ENCODE measurements at regions not wholly inside any gene's neighbourhood (a gene's known extent, or its start where the extent isn't known, plus 50 kb on each side); places are given as distances from the start of the nearest gene placed in this dataset.
"Not testable (repeated sequence)": the region's sequence is repeated elsewhere in the genome, so short reads cannot be mapped to it uniquely, and the experiment has no call there.

- H3K4me1 Mint-ChIP-seq: no peaks in the 10 kb centered on the region
- no peak overlapping the region for H3K27ac Mint-ChIP-seq
- DNase-seq (no peak), ATAC-seq (no peak)
- no peaks in the 10 kb centered on the region for H3K9me3 ChIP-seq (ENCODE audit: control insufficient read depth, low read length, poor library complexity, severe bottlenecking)
- H3K4me3 Mint-ChIP-seq: no peak overlapping the region
- no peaks in the 10 kb centered on the region for H3K36me3 Mint-ChIP-seq (ENCODE audit: low read depth)
- H3K27me3 Mint-ChIP-seq: no peaks in the 10 kb centered on the region
These were observed 558.3 kb upstream of the GRIA3 start for GRCh38 chrX:122625821-122626220.

GRCh38 chrX:122626871-122627270 is 557.2 kb upstream of the GRIA3 start:
- H3K27me3 Mint-ChIP-seq: no peaks in the 10 kb centered on the region
- no peaks in the 10 kb centered on the region for H3K9me3 ChIP-seq (ENCODE audit: control insufficient read depth, low read length, poor library complexity, severe bottlenecking)
- no peaks in the 10 kb centered on the region for H3K36me3 Mint-ChIP-seq (ENCODE audit: low read depth)
- DNase-seq: no peak
- H3K27ac Mint-ChIP-seq: no peak overlapping the region
- H3K4me3 Mint-ChIP-seq: no peak overlapping the region
- no peak for ATAC-seq
- H3K4me1 Mint-ChIP-seq: no peaks in the 10 kb centered on the region

- Mint-ChIP-seq H3K4me3 (no peak overlapping the region), H3K27ac (no peak overlapping the region), H3K36me3 (ENCODE audit: low read depth) (no peaks in the 10 kb centered on the region), H3K27me3 (no peaks in the 10 kb centered on the region), H3K4me1 (no peaks in the 10 kb centered on the region)
- H3K9me3 ChIP-seq (ENCODE audit: control insufficient read depth, low read length, poor library complexity, severe bottlenecking): no peaks in the 10 kb centered on the region
- no peak for DNase-seq
- ATAC-seq: no peak
These were observed 542.9 kb upstream of the GRIA3 start for GRCh38 chrX:122641136-122641535.

- no peak for DNase-seq
- no peaks in the 10 kb centered on the region for H3K9me3 ChIP-seq (ENCODE audit: control insufficient read depth, low read length, poor library complexity, severe bottlenecking)
- Mint-ChIP-seq H3K4me1 (no peaks in the 10 kb centered on the region), H3K36me3 (ENCODE audit: low read depth) (no peaks in the 10 kb centered on the region), H3K27ac (no peak overlapping the region), H3K4me3 (no peak overlapping the region), H3K27me3 (no peaks in the 10 kb centered on the region)
- no peak for ATAC-seq
These were observed 542.3 kb upstream of the GRIA3 start for GRCh38 chrX:122641826-122642225.

- not testable (repeated sequence) for ATAC-seq; H3K4me1 Mint-ChIP-seq; H3K9me3 ChIP-seq (ENCODE audit: control insufficient read depth, low read length, poor library complexity, severe bottlenecking); H3K27me3 Mint-ChIP-seq; DNase-seq; H3K36me3 Mint-ChIP-seq (ENCODE audit: low read depth); H3K27ac Mint-ChIP-seq; H3K4me3 Mint-ChIP-seq
These were observed 528.8 kb upstream of the GRIA3 start for GRCh38 chrX:122655256-122655655.

- Mint-ChIP-seq H3K27ac (no peak overlapping the region), H3K27me3 (no peaks in the 10 kb centered on the region), H3K36me3 (ENCODE audit: low read depth) (no peaks in the 10 kb centered on the region), H3K4me1 (no peaks in the 10 kb centered on the region), H3K4me3 (no peak overlapping the region)
- no peaks in the 10 kb centered on the region for H3K9me3 ChIP-seq (ENCODE audit: control insufficient read depth, low read length, poor library complexity, severe bottlenecking)
- DNase-seq: no peak
- no peak for ATAC-seq
These were observed 517.5 kb upstream of the GRIA3 start for GRCh38 chrX:122666601-122667000.

- H3K36me3 Mint-ChIP-seq (ENCODE audit: low read depth): no peaks in the 10 kb centered on the region
- DNase-seq: no peak
- H3K27ac Mint-ChIP-seq: no peak overlapping the region
- no peaks in the 10 kb centered on the region for H3K9me3 ChIP-seq (ENCODE audit: control insufficient read depth, low read length, poor library complexity, severe bottlenecking)
- no peak for ATAC-seq
- H3K4me1 Mint-ChIP-seq: no peaks in the 10 kb centered on the region
- no peak overlapping the region for H3K4me3 Mint-ChIP-seq
- H3K27me3 Mint-ChIP-seq: no peaks in the 10 kb centered on the region
These were observed 516.4 kb upstream of the GRIA3 start for GRCh38 chrX:122667667-122668066.

GRCh38 chrX:122703762-122704161 is 480.3 kb upstream of the GRIA3 start:
- Mint-ChIP-seq H3K27ac (no peak overlapping the region), H3K4me1 (no peaks in the 10 kb centered on the region), H3K36me3 (ENCODE audit: low read depth) (no peaks in the 10 kb centered on the region), H3K27me3 (no peaks in the 10 kb centered on the region), H3K4me3 (no peak overlapping the region)
- no peak for ATAC-seq
- DNase-seq: no peak
- no peaks in the 10 kb centered on the region for H3K9me3 ChIP-seq (ENCODE audit: control insufficient read depth, low read length, poor library complexity, severe bottlenecking)

GRCh38 chrX:122739770-122740169 is 444.3 kb upstream of the GRIA3 start:
- Mint-ChIP-seq H3K27ac (no peak overlapping the region), H3K4me1 (no peaks in the 10 kb centered on the region), H3K27me3 (no peaks in the 10 kb centered on the region), H3K36me3 (ENCODE audit: low read depth) (no peaks in the 10 kb centered on the region), H3K4me3 (no peak overlapping the region)
- ATAC-seq: no peak
- DNase-seq: no peak
- no peaks in the 10 kb centered on the region for H3K9me3 ChIP-seq (ENCODE audit: control insufficient read depth, low read length, poor library complexity, severe bottlenecking)

- no peak for ATAC-seq
- H3K4me1 Mint-ChIP-seq: no peaks in the 10 kb centered on the region
- no peak overlapping the region for H3K4me3 Mint-ChIP-seq
- no peak for DNase-seq
- no peaks in the 10 kb centered on the region for H3K9me3 ChIP-seq (ENCODE audit: control insufficient read depth, low read length, poor library complexity, severe bottlenecking)
- H3K36me3 Mint-ChIP-seq (ENCODE audit: low read depth): no peaks in the 10 kb centered on the region
- H3K27ac Mint-ChIP-seq: no peak overlapping the region
- no peaks in the 10 kb centered on the region for H3K27me3 Mint-ChIP-seq
These were observed 413.5 kb upstream of the GRIA3 start for GRCh38 chrX:122770581-122770980.

GRCh38 chrX:122771933-122772332 is 412.1 kb upstream of the GRIA3 start:
- H3K9me3 ChIP-seq (ENCODE audit: control insufficient read depth, low read length, poor library complexity, severe bottlenecking): no peaks in the 10 kb centered on the region
- Mint-ChIP-seq H3K27ac (no peak overlapping the region), H3K36me3 (ENCODE audit: low read depth) (no peaks in the 10 kb centered on the region), H3K4me3 (no peak overlapping the region), H3K27me3 (no peaks in the 10 kb centered on the region), H3K4me1 (no peaks in the 10 kb centered on the region)
- ATAC-seq (no peak), DNase-seq (no peak)

GRCh38 chrX:122777766-122778165 is 406.3 kb upstream of the GRIA3 start:
- no peaks in the 10 kb centered on the region for H3K27me3 Mint-ChIP-seq
- ATAC-seq: no peak
- H3K9me3 ChIP-seq (ENCODE audit: control insufficient read depth, low read length, poor library complexity, severe bottlenecking): no peaks in the 10 kb centered on the region
- H3K27ac Mint-ChIP-seq: no peak overlapping the region
- no peaks in the 10 kb centered on the region for H3K4me1 Mint-ChIP-seq
- no peak for DNase-seq
- H3K36me3 Mint-ChIP-seq (ENCODE audit: low read depth): no peaks in the 10 kb centered on the region
- H3K4me3 Mint-ChIP-seq: no peak overlapping the region

- Mint-ChIP-seq H3K36me3 (ENCODE audit: low read depth) (no peaks in the 10 kb centered on the region), H3K27ac (no peak overlapping the region), H3K4me3 (no peak overlapping the region), H3K27me3 (no peaks in the 10 kb centered on the region), H3K4me1 (no peaks in the 10 kb centered on the region)
- no peak for ATAC-seq
- no peak for DNase-seq
- no peaks in the 10 kb centered on the region for H3K9me3 ChIP-seq (ENCODE audit: control insufficient read depth, low read length, poor library complexity, severe bottlenecking)
These were observed 400.2 kb upstream of the GRIA3 start for GRCh38 chrX:122783918-122784317.

- no peaks in the 10 kb centered on the region for H3K27me3 Mint-ChIP-seq
- H3K4me3 Mint-ChIP-seq: no peak overlapping the region
These were observed 396.8 kb upstream of the GRIA3 start for GRCh38 chrX:122787231-122787630.

GRCh38 chrX:122788216-122788615 is 395.9 kb upstream of the GRIA3 start:
- no peaks in the 10 kb centered on the region for H3K4me1 Mint-ChIP-seq
- H3K4me3 Mint-ChIP-seq: no peak overlapping the region
- H3K36me3 Mint-ChIP-seq (ENCODE audit: low read depth): no peaks in the 10 kb centered on the region
- ATAC-seq (no peak), DNase-seq (no peak)
- no peak overlapping the region for H3K27ac Mint-ChIP-seq
- H3K9me3 ChIP-seq (ENCODE audit: control insufficient read depth, low read length, poor library complexity, severe bottlenecking): no peaks in the 10 kb centered on the region
- no peaks in the 10 kb centered on the region for H3K27me3 Mint-ChIP-seq

More at GRCh38 chrX:122787231-122787630, 396.8 kb upstream of the GRIA3 start:
- Mint-ChIP-seq H3K4me1 (no peaks in the 10 kb centered on the region), H3K36me3 (ENCODE audit: low read depth) (no peaks in the 10 kb centered on the region), H3K27ac (no peak overlapping the region)
- no peak for ATAC-seq
- DNase-seq: no peak
- no peaks in the 10 kb centered on the region for H3K9me3 ChIP-seq (ENCODE audit: control insufficient read depth, low read length, poor library complexity, severe bottlenecking)

Data from T-helper 17 cell (primary cell).